Left kidney (tissue), 1 donor: ENCODE measurements at regions not wholly inside any gene's neighbourhood (a gene's known extent, or its start where the extent isn't known, plus 50 kb on each side); places are given as distances from the start of the nearest gene placed in this dataset.
A peak's percentile ranks its signal among the peaks of the same experiment; 100 is the strongest.

Experiments
- DNase-seq: peaks from one replicate; pipeline ENCODE4 v3.0.0-alpha.2; 2013

DNA sequence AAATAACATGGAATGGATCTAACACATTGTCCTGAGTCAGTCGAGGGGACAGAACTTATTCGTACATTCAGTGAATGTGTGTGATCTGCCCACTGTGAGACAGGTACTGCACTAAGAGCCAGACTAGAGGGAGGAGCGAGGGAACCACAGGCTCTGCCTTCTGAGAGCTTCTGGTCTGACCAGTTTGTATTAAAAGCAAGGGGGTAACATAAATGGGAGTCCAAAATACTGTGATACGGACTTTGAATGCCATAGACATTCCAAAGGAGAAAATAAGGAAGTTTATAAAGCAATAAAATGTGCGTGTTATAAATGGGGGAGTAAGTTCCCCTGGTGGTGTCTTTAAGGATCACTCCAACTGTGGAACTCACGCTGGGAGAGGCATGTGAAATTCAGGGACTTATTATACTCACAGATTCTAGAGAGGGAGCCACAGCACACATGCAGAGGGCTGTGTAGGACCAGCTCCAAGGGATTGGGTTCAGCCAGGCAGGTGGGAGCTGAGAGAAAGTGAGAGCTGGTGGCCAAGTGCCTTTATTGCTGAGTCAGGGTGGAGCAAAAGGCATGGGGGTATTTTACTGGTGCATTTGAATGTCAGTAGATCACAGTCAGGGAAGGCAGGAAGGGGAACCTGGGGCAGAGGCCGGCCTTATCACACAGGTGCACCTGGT, 186.5 kb upstream of the WWC1 start:
- DNase-seq: no peak

DNA sequence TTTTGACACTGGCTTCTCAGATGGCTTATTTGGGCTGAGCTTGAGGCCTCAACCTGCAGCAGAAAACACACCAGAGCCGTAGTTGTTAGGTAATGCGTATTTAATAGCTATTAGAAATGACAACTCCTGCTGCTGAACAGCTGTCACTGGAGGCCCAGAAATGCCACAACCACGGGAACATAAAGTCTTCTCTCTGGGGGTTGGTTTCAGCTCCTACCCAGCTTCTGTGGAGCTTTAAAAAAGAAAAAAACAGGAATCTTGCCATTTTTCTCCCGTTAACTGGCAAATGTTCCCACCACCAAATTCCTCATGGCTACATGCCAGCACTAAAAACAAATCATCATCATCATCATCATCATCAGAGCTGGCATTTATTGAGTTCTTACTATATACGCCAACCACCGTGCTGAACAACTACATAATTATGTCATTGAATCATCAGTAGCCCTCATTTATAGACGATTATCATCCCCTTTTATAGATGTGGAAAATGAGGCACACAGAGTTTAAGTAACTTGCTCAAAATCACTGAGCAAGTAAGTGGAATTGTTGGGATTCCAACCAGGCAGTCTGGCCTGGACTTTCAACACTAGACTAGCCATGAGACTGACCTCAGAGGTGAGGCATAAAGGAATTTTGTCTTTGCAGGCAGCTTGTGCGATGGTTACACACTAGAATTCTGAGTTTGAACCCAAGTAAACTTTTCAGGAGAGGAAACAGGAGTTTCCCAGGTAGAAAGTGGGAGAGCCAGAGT, 185.3 kb upstream of the WWC1 start:
- peak; percentile 37 for DNase-seq

DNA sequence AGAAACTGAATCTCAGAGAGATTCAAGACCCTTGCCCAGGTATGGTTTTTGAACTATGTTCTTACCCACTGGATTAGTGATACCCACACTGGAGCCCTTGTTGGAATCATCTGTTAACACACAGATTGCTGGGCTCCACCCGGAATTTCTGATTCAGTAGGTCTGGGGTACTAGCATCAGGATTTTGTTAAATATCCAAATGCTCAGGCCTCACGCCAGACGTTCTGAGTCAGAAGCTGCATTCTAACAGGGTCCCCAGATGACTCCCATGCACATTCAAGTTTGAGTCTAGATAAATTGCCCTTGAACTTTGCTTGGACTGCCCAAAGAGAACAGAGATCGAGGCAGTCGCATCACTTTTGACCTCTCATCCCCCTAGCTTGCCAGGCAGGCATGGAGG, 182.0 kb upstream of the WWC1 start:
- DNase-seq: no peak

DNA sequence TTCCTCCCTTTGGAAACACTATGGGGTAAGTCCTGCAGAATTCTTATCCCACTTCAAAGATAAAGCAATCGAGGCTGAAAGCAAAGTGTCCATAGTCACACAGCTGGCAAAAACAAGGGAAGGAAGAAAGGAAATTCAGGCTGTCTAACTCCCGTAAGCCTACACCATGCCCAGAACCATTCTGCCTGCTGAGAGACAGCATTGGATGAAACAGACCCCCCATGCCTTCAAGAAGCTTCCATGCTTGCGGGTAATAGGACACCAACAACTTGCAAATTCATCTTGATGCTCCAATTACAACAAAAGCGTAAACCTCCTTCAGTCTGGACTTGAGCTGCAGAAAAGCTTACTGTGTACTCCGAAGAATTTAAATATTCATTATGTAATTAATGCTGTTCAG, 181.1 kb upstream of the WWC1 start:
- no peak for DNase-seq

DNA sequence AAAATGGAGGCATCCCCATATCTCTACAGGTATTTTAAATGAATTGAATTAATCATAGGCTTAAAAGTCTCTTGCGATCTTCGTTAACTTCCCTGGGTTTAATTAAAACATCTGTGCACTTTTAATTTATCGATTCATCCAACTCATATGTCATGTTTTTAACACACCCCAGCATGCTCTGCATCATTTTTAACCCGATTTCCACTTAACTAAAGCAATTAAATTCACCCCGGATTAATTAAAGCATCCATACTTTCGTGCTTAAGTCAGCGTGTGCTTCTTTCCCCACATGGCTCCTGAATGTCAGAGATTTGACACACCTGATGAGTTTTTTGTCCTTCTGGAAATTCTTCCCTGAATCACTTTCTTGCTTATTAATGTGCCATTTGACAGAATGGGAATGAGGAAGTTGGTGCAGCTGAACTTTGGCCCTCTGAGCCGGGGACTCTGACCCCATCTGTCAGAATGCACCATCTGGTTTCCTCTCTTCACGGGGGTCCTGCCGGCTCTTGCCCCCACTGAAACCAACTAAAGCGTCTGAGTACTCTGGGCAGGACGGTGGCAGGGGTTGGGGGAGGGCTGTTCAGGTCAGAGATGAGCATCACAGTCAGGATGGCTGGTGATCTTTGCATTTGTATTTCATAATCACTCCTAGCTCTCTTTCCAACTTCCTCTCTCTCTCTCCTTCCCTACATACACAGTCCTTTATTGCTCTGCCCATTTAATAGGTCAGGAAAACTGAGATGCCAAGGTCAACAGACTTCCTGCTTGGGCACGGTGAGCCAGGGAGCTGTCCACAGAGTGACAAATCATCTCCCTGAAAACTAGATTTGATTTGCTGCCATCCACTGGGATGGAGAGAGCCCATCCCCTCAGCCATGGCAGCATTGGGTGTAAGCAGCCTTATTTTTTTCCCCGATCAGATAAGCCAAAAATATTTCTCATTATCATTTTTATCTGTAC, 180.3 kb upstream of the WWC1 start:
- no peak for DNase-seq

DNA sequence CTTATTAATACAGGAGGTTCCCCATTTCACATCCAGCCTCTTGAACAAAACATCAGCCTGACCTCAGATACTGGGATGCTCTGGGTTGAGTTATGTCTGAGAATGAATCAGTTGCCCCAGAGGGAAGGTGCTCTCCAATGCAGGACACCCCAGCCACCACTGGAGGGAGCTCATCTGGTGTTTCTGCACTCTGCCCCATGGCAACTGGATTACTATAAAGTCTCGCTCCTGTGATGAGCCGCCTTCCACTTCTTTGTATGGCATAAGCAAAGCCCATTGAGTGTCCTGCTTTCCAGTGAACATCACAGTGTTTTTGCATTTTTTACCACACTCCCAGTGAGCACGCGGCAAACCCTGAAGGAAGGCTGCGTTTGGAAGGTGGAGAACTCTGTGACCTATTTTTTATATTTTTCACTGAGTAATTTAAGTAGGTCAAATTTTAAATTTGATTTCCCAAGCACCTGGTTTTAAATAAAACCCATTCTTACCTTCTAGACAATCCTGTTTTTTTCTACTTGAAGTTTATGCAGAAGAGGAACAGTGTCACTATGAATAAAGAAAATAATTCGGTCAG, 176.9 kb upstream of the WWC1 start:
- no peak for DNase-seq

DNA sequence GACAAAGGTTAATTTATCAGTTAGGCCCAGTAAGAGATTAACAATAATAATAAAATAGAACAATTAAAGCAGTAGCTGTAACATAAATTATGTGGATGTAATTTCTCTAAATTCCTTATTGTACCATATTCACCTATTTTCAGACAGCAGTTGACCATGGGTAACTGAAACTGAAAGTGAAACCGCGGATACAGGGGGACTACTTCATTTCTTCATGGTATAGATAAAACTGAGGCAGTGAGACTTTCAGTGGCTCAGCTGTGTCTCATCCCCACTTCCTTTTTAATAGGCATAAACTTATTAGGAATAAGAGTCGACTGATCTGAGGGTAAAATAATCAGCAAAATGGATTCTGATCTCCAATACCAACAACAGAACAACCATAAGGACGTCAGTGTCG, 174.0 kb upstream of the WWC1 start:
- no peak for DNase-seq

DNA sequence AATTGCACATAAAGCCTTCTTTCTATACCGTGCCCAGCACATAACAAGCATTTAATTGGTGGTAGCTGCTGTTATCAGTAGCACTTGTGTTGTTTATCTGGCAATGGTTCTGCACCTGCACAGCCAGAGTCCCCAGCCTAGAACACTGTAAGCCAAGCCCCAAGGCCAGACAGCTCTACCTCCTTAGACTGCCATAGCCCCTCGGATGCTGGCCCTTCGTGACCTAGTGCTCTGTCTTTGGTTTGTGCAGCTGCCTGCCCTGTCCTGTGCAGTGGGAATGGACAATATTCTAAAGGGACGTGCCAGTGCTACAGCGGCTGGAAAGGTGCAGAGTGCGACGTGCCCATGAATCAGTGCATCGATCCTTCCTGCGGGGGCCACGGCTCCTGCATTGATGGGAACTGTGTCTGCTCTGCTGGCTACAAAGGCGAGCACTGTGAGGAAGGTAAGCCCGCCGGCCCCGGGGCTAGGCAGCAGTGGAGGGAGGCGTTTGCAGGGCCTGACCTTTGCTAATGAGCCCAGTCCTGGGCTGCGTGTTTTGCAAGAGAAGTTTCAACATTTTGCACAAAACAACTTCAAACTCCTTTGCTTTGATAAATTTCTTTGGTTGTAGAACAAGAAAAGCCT, 173.3 kb upstream of the WWC1 start:
- DNase-seq: no peak

DNA sequence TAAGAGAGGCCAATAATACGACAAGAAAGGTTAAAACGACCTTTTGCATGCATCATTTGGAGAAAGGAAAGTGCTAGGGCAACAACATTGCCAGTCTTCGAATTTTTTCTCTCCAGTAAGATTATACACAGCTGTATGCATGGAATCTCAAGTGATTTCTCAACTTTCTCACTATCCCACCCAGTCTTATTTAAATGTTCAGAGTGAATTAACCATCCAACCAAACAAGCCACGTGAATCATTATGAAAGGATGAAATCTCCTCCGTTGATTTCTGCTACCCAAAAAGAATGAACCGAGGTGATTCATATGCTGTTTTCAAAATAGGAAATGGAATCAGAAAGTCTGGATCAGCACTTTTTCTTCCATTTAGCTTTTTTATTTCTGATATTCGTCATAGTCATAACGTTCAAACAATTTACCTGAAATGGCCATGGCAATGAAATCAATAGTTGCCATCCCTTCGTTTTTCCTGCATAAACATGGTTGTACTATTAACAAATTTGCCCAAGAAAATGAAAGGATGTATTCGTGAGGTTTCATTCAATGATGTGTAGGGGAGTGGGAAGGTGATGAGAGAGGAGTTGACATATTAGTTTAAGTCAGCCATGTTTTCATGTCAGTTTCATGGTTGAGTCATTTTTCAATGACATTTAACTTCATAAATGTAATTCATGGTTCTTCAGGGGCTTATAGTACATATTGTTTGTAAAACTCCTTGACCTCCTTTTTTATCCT, 170.9 kb upstream of the WWC1 start:
- DNase-seq: no peak

DNA sequence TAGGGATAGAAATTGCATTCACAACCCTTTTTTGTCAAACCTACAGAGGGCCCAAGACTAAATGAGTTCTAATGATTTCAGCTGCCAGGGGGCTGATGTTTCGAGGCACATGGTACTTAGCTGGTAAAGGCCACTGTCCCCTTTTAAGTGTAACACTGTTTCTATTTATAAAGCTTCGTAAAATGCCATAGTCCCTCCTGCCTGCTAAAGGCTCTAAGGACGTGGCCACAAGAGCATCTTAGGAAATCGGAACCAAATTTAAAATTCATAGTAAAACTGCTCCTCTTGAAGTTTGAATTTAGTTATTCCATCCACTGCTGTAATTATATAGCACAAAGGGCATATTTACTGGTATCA, 170.3 kb upstream of the WWC1 start:
- no peak for DNase-seq

DNA sequence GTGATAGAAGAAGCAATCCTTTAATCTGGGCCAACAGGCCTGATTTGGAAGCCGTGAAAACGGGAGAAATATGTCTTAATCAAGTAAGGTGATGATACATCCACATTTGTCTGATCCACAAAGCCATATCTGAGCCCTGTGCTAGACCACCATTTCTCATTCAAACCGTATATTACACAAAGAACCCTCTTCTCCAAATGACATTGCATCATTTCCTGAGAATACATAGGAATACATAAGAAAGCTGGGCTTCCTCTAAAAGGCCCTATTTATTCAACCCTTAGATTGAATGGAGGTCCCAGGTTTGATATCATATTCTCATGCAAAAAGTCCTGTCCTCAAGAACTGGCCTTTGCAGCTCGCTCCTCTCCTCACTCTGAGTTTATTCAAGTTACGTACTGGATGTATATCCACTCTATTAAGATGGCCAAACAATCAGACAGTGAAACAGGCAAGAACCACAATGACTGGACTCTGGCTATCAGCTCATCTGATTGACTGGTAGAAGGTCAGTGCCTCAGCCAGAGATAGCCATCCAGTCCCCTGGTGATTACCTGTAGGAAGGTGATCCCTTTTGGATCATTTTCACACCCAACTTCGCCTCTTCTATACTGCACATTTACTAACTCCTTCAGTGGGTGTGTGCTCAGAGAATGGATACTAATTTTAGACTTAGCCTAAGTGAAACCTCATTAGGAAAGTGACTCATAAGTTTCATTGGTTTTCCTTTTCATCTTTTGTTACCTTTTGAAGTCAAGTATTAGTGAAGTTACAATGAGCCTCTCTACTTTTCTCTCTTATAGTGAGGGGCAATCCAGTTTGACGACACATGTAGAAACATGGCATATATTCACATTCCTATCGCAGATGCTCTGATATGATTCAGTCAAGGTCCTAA, 167.6 kb upstream of the WWC1 start:
- no peak for DNase-seq

DNA sequence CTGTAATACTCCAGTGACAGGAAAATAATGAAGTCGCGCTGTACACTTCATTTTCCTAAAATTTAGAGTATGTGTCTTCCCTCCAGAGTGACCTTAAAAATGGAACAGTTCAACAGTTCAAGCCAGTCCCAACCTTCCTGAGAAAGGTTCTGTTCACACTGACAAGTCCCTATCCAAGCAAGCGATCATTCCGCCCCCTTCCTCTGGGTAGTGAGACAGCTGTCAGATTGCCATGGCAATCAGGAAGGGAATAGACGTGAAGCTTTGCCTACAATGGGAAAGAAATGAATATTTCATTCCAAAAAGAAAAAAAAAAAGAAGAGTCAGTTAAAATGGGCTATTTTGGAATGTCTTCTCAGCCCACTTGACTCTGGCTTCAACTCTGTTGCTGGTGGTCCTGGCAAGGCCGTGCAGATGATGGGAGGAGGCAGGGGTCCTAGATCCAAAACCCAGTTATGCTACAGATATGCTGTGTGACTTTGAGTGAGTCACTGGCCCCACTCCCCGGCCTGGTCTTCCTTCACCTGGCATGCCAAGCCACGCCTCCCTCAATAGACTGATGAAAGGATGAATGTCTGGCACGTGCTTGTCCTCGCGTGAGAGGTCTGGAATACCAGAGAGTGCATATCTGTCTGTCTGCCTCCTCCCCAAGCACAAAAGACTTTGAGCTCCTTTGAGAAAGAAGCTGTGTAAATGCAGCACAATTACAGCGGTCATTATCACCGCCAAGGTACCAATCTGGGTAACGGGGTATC, 165.8 kb upstream of the WWC1 start:
- no peak for DNase-seq

DNA sequence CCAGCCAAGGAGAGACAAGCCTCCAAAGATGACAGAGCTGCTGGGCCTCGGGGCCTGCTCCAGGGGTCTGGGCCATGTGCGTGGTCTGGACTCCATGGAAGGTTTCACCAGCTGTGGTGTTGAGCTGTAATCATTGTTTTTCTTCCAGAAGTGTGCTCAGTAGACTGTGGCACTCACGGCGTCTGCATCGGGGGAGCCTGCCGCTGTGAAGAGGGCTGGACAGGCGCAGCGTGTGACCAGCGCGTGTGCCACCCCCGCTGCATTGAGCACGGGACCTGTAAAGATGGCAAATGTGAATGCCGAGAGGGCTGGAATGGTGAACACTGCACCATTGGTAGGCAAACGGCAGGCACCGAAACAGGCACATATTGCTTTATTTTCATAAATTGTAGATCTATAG, 164.8 kb upstream of the WWC1 start:
- DNase-seq: no peak

DNA sequence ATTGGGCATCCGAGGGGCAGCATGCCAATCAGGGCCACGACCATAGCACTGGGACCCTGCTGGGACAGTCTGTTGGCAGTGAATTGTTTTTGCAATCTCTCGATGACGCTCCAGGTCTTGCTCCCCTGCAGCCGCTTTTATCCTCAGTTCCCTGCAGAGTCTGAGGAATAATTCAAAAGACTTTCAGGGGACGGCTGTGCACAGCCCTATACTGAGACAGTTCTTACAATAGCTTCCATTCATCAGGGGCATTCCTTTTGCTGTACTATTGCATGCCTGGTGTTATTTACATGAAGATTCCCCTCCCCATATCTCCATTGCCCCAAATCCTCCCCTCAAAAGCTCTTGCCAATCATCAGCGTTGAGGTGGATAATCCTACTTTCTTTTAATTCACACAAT, 163.3 kb upstream of the WWC1 start:
- no peak for DNase-seq

DNA sequence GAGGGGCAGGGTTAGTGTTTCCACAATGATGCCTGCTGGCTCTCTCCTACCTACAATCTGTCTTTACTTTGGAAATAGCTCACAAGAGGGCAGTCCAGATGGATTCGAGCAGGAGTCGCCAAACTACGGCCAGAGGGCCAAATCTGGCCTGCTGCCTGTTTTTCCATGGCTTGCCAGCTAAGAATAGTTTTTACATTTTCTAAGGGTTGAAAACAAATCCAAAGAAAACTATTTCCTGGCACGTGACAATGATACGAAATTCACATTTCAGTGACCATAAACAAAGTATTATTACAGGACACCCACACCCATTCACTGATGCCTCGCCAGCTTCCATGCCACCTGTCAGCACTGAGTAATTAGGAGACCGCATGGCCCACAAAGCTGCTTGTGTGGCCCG, 162.9 kb upstream of the WWC1 start:
- no peak for DNase-seq

DNA sequence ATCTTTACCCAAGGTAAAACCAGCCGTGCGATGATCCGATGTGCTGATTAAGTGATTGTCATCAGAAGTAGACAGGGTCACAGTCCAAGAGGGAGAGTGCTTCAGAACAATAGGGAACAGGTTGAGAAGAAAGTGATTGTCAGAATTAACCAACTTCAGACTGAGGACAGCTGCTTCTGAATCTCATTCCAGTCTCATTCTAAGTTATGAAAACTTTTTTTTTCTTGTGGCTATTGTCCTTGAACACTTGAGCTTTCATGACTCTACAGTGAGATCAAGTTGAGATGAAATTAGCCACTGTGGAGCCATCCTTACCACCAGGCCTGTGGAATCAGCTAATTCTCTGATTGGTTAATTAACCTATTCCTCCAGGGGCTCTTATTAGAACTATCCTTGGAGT, 159.9 kb upstream of the WWC1 start:
- no peak for DNase-seq

DNA sequence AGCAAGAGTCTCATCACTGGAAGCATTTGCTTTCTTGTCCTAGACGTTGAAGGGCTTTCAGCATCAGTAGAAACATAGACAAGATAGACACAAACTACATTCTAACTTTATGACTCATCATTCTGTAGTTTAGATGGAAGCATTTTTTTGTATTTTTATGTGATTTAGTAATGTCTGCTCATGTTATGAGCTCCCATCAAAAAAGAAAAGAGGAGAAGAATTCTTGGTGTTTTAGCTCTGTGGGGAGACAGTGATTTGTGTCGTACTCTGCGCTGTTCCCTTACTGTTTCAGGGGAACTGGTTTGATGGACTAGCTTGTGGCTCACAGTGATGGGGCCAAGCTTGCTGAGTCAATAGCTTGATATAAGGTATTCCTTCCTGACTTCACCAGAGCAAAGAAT, 159.2 kb upstream of the WWC1 start:
- no peak for DNase-seq

DNA sequence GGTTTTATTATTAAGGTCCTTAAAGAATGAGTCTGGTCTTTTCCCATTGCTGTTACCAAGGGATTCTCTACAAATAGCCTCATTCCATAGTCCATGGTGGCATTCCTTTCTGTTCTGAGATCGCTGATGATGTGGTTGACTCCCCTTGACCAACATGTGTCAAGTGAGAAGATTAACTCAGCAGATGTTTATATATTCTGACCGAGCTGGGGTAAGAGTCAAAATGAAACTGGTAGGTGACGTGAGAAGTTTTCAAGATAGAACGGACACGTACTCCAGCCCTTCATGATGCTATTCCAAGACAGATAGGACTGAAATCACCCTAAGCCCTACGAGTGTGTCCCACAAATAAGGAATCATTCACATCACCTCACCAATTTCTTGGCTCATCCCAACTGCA, 155.5 kb upstream of the WWC1 start:
- DNase-seq: no peak

DNA sequence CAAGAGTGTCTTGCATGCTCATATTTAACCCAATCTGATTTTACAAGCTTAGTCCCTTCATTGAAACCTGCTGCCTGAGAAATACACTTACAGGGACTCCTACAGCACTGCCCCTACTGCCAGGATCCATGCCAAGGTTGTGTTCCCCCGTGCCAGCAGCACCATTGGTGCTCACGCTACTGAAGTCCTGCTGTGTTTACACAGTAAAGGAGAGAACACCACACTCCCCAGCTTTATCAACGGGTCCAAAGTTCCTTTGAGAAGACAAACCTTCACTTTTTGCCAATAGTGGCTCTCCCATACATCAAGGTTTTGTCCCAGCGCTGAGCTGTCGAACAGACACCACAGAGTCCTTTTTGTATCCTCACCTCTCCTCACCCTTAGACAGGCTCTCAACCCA, 155.1 kb upstream of the WWC1 start:
- DNase-seq: no peak

DNA sequence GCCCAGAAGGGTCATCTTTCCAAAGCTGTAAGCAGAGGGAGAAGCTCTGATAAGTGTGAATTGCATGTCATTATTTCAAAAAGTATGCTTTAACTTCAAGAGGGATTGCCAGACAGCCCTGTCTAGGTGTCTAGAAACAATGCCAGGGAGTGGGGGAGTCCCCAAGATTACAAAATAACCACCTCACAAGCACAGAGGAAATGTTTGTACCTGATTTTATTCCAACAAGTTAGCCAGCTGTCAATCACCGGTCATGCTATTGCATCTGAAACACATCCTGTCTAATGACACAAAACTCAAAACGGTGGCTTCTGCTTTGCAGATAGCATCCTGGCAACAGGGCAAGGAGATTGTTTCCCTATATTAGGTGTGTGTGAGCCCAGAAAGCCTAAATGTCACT, 154.2 kb upstream of the WWC1 start:
- no peak for DNase-seq
